Left ventricle myocardium inferior (tissue), 1 donor: ENCODE measurements at regions not wholly inside any gene's neighbourhood (a gene's known extent, or its start where the extent isn't known, plus 50 kb on each side); places are given as distances from the start of the nearest gene placed in this dataset.

Source experiments
- DNase-seq: peaks from one replicate; pipeline ENCODE4 v3.0.0-alpha.2; 2020
- H3K27ac ChIP-seq: fragments of 200-600 bp; replicated peaks from 2 replicates; pipeline ENCODE4 v1.8.0; 2021
- H3K27me3 ChIP-seq: fragments of 200-600 bp; 2 replicates; pipeline ENCODE4 v1.8.0; 2021; ENCODE audit warnings: low read depth
- H3K36me3 ChIP-seq: fragments of 200-600 bp; 2 replicates; pipeline ENCODE4 v1.8.0; 2021
- H3K4me1 ChIP-seq: fragments of 200-600 bp; 2 replicates; pipeline ENCODE4 v1.8.0; 2021
- H3K4me3 ChIP-seq: fragments of 200-600 bp; 2 replicates; pipeline ENCODE4 v1.8.0; 2021; ENCODE audit warnings: mild to moderate bottlenecking, moderate library complexity
- H3K9me3 ChIP-seq: fragments of 200-600 bp; replicated peaks from 2 replicates; pipeline ENCODE4 v1.8.0; 2021
- intact Hi-C: fragments of 100-400 bp; cut with micrococcal nuclease; formaldehyde crosslinking; loops from one replicate; pipeline ENCODE4 v1.11.0; 2022
- TF ChIP-seq, protein P1 (sequence below): fragments of 200-600 bp; IDR thresholded peaks from 2 replicates; pipeline ENCODE4 v1.8.0; 2021; ENCODE audit warnings: antibody characterized with exemption, mild to moderate bottlenecking, borderline replicate concordance
- donor health status: DM: no; HTN: yes; CAD: no; lungs with severe emphysema.

GRCh38 chr5:5667136-5667554 is 244.7 kb downstream of the ICE1 start:
- intact Hi-C loops = no loop called here
- DNase-seq = no peak
- Histone ChIP-seq H3K36me3 (no peaks in the 10 kb centered on the region), H3K27ac (no peak overlapping the region), H3K9me3 (no peaks in the 10 kb centered on the region), H3K27me3 (no peaks in the 10 kb centered on the region), H3K4me3 (no peak overlapping the region), H3K4me1 (no peaks in the 10 kb centered on the region)
- TF ChIP-seq, protein P1, sequence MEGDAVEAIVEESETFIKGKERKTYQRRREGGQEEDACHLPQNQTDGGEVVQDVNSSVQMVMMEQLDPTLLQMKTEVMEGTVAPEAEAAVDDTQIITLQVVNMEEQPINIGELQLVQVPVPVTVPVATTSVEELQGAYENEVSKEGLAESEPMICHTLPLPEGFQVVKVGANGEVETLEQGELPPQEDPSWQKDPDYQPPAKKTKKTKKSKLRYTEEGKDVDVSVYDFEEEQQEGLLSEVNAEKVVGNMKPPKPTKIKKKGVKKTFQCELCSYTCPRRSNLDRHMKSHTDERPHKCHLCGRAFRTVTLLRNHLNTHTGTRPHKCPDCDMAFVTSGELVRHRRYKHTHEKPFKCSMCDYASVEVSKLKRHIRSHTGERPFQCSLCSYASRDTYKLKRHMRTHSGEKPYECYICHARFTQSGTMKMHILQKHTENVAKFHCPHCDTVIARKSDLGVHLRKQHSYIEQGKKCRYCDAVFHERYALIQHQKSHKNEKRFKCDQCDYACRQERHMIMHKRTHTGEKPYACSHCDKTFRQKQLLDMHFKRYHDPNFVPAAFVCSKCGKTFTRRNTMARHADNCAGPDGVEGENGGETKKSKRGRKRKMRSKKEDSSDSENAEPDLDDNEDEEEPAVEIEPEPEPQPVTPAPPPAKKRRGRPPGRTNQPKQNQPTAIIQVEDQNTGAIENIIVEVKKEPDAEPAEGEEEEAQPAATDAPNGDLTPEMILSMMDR = no peak

DNA sequence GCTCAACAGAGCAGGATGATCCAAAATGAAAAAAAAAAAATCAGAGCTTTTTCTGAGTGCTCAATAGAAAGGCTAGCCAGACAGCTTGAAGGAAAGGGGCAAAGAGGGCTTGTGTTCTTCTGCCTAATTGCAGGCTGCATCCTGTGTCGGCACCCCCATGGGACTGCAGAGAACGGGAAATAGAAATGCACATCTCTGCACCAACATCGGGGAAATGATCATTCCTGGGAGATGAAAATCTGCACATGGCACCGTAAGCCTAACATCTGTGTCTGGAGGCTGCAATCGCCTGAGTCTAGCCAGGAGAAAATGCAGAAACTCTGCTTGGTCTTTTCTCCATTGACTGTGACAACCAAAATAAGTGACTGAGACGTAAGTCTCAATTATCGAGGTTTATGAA is 243.9 kb downstream of the ICE1 start:
- DNase-seq = no peak
- intact Hi-C loops = no loop called here
- TF ChIP-seq, protein P1 = no peak
- H3K4me3 ChIP-seq = no peak overlapping the region
- no peaks in the 10 kb centered on the region for H3K4me1 ChIP-seq
- no peak overlapping the region for H3K27ac ChIP-seq
- H3K9me3 ChIP-seq = no peaks in the 10 kb centered on the region
- H3K36me3 ChIP-seq = no peaks in the 10 kb centered on the region
- H3K27me3 ChIP-seq = no peaks in the 10 kb centered on the region

- Histone ChIP-seq H3K9me3 (no peaks in the 10 kb centered on the region), H3K4me1 (no peaks in the 10 kb centered on the region), H3K27me3 (no peaks in the 10 kb centered on the region), H3K27ac (no peak overlapping the region), H3K4me3 (no peak overlapping the region), H3K36me3 (no peaks in the 10 kb centered on the region)
- TF ChIP-seq, protein P1 = no peak
- DNase-seq = no peak
- intact Hi-C loops = no loop called here
Measured at GRCh38 chr5:5666076-5666365, 243.5 kb downstream of the ICE1 start.

- no peaks in the 10 kb centered on the region for H3K4me1 ChIP-seq
Measured at GRCh38 chr5:5665225-5666075, 243.0 kb downstream of the ICE1 start.

GRCh38 chr5:5658889-5659465 is 236.5 kb downstream of the ICE1 start:
- Histone ChIP-seq H3K9me3 (no peaks in the 10 kb centered on the region), H3K27me3 (no peaks in the 10 kb centered on the region), H3K4me1 (peaks cover 17% of the 10 kb centered on the region), H3K27ac (no peak overlapping the region), H3K4me3 (no peak overlapping the region), H3K36me3 (no peaks in the 10 kb centered on the region)
- DNase-seq = no peak
- TF ChIP-seq, protein P1 = no peak
- intact Hi-C loops = no loop called here

More at GRCh38 chr5:5665225-5666075, 243.0 kb downstream of the ICE1 start:
- DNase-seq = no peak
- H3K9me3 ChIP-seq = no peaks in the 10 kb centered on the region
- intact Hi-C loops = no loop called here
- no peak overlapping the region for H3K4me3 ChIP-seq
- no peak overlapping the region for H3K27ac ChIP-seq
- H3K27me3 ChIP-seq = no peaks in the 10 kb centered on the region
- no peaks in the 10 kb centered on the region for H3K36me3 ChIP-seq
- TF ChIP-seq, protein P1 = no peak
